ENCODE measurements at regions not wholly inside any gene's neighbourhood (a gene's known extent, or its start where the extent isn't known, plus 50 kb on each side); places are given as distances from the start of the nearest gene placed in this dataset.
"Not testable (repeated sequence)": the region's sequence is repeated elsewhere in the genome, so short reads cannot be mapped to it uniquely, and the experiment has no call there.

DNA sequence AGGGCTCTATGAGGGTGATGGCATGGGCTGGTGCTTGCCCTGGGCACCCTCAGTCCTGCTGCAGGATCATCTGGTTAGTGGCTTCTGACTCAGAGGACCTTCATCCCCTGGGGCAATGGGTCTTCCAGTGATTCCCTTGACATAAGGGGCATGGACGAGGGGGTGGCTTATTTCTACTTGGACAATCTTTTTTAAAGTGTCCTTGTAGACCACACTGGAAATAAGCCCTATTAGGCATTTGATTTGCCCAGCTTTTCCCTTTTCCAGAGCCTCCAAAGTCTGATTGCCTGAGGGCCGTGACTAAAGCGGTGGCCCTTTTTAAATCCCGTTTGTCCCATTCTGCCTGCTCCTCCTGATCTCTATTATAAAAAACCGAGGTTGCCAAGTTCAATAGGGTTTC, 251.2 kb upstream of the CNR1 start:
- TF ChIP-seq, protein P1, sequence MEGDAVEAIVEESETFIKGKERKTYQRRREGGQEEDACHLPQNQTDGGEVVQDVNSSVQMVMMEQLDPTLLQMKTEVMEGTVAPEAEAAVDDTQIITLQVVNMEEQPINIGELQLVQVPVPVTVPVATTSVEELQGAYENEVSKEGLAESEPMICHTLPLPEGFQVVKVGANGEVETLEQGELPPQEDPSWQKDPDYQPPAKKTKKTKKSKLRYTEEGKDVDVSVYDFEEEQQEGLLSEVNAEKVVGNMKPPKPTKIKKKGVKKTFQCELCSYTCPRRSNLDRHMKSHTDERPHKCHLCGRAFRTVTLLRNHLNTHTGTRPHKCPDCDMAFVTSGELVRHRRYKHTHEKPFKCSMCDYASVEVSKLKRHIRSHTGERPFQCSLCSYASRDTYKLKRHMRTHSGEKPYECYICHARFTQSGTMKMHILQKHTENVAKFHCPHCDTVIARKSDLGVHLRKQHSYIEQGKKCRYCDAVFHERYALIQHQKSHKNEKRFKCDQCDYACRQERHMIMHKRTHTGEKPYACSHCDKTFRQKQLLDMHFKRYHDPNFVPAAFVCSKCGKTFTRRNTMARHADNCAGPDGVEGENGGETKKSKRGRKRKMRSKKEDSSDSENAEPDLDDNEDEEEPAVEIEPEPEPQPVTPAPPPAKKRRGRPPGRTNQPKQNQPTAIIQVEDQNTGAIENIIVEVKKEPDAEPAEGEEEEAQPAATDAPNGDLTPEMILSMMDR (conservative IDR thresholded peaks at IDR 0.05) = not testable (repeated sequence)
- TF ChIP-seq ZFX (IDR thresholded peaks at IDR 0.05) = not testable (repeated sequence)
